ENCODE measurements at regions not wholly inside any gene's neighbourhood (a gene's known extent, or its start where the extent isn't known, plus 50 kb on each side); places are given as distances from the start of the nearest gene placed in this dataset.

DNA sequence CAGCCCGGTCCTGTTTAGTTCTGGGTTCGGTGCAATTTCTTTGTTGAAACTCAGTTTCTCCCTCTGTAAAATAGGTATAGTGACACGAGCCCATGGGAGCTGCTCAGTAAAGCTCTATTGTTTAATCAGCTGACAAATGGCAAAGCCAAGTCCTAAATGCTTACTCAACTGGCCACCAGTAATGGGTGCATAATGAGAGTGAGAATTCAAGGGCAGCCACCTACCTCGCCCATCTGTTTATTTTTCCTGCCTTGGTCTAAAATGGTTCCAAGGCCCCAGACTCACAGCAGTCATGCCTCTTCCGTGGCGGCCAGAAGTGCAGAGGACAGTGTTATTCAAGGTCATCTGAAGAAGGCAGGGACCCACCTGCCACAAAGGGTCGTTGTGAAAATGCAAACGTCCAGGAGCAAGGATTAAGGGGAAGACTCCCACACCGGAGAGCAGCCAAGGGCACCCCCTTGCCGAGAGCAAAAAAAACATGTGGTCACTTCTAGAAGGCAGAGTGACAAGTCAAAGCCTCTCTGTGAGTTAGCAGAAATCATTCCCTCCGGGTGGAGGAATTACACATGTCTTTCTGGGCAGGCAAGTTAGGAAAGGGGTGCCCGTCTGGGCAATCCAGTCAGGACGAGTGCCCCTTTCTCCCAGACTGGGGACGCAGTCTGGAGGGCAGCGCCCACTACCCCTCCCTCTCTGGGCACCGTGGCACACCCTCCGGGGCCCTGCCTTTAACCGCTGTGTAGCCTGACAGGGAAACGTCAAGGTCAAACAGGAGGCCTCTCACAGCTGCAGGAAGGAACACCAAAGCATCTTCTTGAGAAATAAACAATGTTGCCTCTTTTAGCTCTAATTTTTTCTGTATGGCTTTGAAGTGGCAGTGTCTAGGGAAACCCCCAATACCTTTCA, 186.2 kb downstream of the FOXO1 start:
- no peak overlapping the region for H3K9ac ChIP-seq (ENCODE audit: insufficient read depth, low read length, poor library complexity, severe bottlenecking)
- Mint-ChIP-seq H3K4me1 (peaks cover 21% of the 10 kb centered on the region), H3K9me3 (peaks cover 0 to 8% (median 3%) of the 10 kb centered on the region in 7 donors), H3K4me3 (no peak overlapping the region), H3K27ac (peak overlapping the region in 5 of 7 donors; percentile 7 to 66 (median 36)), H3K36me3 (no peaks in the 10 kb centered on the region), H3K27me3 (ENCODE audit: low read depth in 3 of 3) (peaks cover 3 to 9% (median 6%) of the 10 kb centered on the region in 3 donors)
- peaks cover 0 to 3% of the 10 kb centered on the region in 2 donors for H3K9me3 ChIP-seq (replicated peaks in 1 of 2; ENCODE audit: control insufficient read depth in 1 of 2, insufficient read depth in 1 of 2, low read length in 2 of 2)
- H3K27ac ChIP-seq (ENCODE audit: low read depth in 1 of 2, low read length in 2 of 2), result no peak overlapping the region
- H3K36me3 ChIP-seq (replicated peaks in 1 of 2; ENCODE audit: control insufficient read depth in 1 of 2, insufficient read depth in 2 of 2, low read length in 2 of 2), result no peaks in the 10 kb centered on the region
- H3K4me3 ChIP-seq (replicated peaks in 1 of 3; ENCODE audit: low read depth in 2 of 3, low read length in 3 of 3), result no peak overlapping the region
- WGBS (ENCODE audit: insufficient coverage), result 67% methylated on average over 9 of the region's 19 CpGs
- no peak overlapping the region for H3K4me2 ChIP-seq (replicated peaks; ENCODE audit: extremely low read depth, low read length, poor library complexity, severe bottlenecking)
- H4K20me1 ChIP-seq (ENCODE audit: insufficient read depth, low read length), result no peaks in the 10 kb centered on the region
- no peaks in the 10 kb centered on the region for H3K27me3 ChIP-seq (ENCODE audit: control insufficient read depth in 2 of 2, insufficient read depth in 2 of 2, low read length in 2 of 2)
- H3K4me1 ChIP-seq (ENCODE audit: control insufficient read depth in 1 of 2, insufficient read depth in 2 of 2, low read length in 2 of 2), result peaks cover 12 to 18% of the 10 kb centered on the region in 2 donors
- H3K79me2 ChIP-seq (ENCODE audit: insufficient read depth, low read length), result no peaks in the 10 kb centered on the region
- intact Hi-C loops (cut with micrococcal nuclease), result no loop called here
- TF ChIP-seq, protein P1, sequence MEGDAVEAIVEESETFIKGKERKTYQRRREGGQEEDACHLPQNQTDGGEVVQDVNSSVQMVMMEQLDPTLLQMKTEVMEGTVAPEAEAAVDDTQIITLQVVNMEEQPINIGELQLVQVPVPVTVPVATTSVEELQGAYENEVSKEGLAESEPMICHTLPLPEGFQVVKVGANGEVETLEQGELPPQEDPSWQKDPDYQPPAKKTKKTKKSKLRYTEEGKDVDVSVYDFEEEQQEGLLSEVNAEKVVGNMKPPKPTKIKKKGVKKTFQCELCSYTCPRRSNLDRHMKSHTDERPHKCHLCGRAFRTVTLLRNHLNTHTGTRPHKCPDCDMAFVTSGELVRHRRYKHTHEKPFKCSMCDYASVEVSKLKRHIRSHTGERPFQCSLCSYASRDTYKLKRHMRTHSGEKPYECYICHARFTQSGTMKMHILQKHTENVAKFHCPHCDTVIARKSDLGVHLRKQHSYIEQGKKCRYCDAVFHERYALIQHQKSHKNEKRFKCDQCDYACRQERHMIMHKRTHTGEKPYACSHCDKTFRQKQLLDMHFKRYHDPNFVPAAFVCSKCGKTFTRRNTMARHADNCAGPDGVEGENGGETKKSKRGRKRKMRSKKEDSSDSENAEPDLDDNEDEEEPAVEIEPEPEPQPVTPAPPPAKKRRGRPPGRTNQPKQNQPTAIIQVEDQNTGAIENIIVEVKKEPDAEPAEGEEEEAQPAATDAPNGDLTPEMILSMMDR (IDR thresholded peaks at IDR 0.05), result no peak
- no peak for DNase-seq
- no peak overlapping the region for H2AFZ ChIP-seq (ENCODE audit: insufficient read depth, low read depth, low read length, poor library complexity, severe bottlenecking)

DNA sequence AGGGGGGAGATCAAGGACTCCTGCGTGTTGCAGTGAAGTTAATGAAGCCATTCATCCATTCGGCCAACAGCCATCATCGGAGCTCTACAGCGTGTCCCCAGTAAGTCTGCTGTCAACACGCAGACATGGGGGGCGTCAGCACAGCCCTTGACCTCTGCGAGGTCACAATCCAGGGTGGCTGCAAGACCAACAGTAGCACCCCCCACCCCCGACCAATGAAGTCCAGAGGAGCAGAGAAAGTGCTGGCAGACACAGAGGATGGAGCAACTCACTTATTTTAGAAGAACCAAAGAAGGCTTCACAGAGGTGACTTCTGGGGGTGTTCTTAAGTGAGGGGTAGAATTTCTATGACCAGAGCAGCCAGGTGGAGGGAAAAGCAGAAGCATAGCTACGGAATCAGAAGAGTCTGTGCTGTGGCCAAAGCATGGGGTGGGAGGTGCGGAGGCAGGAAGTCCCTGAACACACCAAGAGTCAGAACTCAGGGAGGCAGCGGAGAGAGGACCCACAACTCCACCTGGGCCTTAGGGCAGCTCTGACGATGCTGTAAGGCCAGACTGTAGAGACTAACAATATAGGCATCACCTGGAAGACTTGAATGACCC, 185.4 kb downstream of the FOXO1 start:
- Histone ChIP-seq H2AFZ (ENCODE audit: insufficient read depth, low read depth, low read length, poor library complexity, severe bottlenecking) (no peak overlapping the region), H4K20me1 (ENCODE audit: insufficient read depth, low read length) (no peaks in the 10 kb centered on the region), H3K4me3 (replicated peaks in 1 of 3; ENCODE audit: low read depth in 2 of 3, low read length in 3 of 3) (no peak overlapping the region), H3K27me3 (ENCODE audit: control insufficient read depth in 2 of 2, insufficient read depth in 2 of 2, low read length in 2 of 2) (no peaks in the 10 kb centered on the region), H3K9ac (ENCODE audit: insufficient read depth, low read length, poor library complexity, severe bottlenecking) (no peak overlapping the region), H3K79me2 (ENCODE audit: insufficient read depth, low read length) (no peaks in the 10 kb centered on the region), H3K36me3 (replicated peaks in 1 of 2; ENCODE audit: control insufficient read depth in 1 of 2, insufficient read depth in 2 of 2, low read length in 2 of 2) (no peaks in the 10 kb centered on the region), H3K4me2 (replicated peaks; ENCODE audit: extremely low read depth, low read length, poor library complexity, severe bottlenecking) (no peak overlapping the region), H3K9me3 (replicated peaks in 1 of 2; ENCODE audit: control insufficient read depth in 1 of 2, insufficient read depth in 1 of 2, low read length in 2 of 2) (peaks cover 0 to 3% of the 10 kb centered on the region in 2 donors), H3K27ac (ENCODE audit: low read depth in 1 of 2, low read length in 2 of 2) (no peak overlapping the region), H3K4me1 (ENCODE audit: control insufficient read depth in 1 of 2, insufficient read depth in 2 of 2, low read length in 2 of 2) (peaks cover 12 to 18% of the 10 kb centered on the region in 2 donors)
- intact Hi-C loops (cut with micrococcal nuclease), result no loop called here
- Mint-ChIP-seq H3K4me1 (peaks cover 24% of the 10 kb centered on the region), H3K36me3 (no peaks in the 10 kb centered on the region), H3K9me3 (peaks cover 0 to 8% (median 3%) of the 10 kb centered on the region in 7 donors), H3K27ac (peak overlapping the region in 3 of 7 donors; percentile 15 to 42 (median 36)), H3K27me3 (ENCODE audit: low read depth in 3 of 3) (peaks cover 5 to 9% (median 5%) of the 10 kb centered on the region in 3 donors), H3K4me3 (no peak overlapping the region)
- WGBS (ENCODE audit: insufficient coverage), result 88% methylated on average over 10 of the region's 12 CpGs
- no peak for DNase-seq
- TF ChIP-seq, protein P1 (IDR thresholded peaks at IDR 0.05), result no peak
